Stomach (tissue), 8 donors: ENCODE measurements at regions not wholly inside any gene's neighbourhood (a gene's known extent, or its start where the extent isn't known, plus 50 kb on each side); places are given as distances from the start of the nearest gene placed in this dataset.
A peak's percentile ranks its signal among the peaks of the same experiment; 100 is the strongest.

Source experiments
- DNase-seq, 2 donors: peaks; one replicate each; pipeline versions ENCODE4 v3.0.0 to v3.0.0-alpha.2; 2013 to 2019
- H3K27ac ChIP-seq, 5 donors: fragments of 200-600 bp in 4 of 5; sonication (generic) in 4 of 5; one replicate each; pipeline ENCODE4 v1.5.1; 2013 to 2019; ENCODE audit warnings: mild to moderate bottlenecking in 1 of 5, moderate library complexity in 1 of 5
- H3K27me3 ChIP-seq, 3 donors: fragments of 200-600 bp; sonication (generic); one replicate each; pipeline ENCODE4 v1.5.1; 2017 to 2019; ENCODE audit warnings: mixed run types in 1 of 3
- H3K36me3 ChIP-seq, 4 donors: fragments of 200-600 bp; sonication (generic); 1 replicate in 3 of 4; 2 replicates in 1 of 4; pipeline ENCODE4 v1.5.1; 2016 to 2019
- H3K4me1 ChIP-seq, 4 donors: fragments of 200-600 bp; sonication (generic); one replicate each; pipeline ENCODE4 v1.5.1; 2016 to 2019
- H3K4me3 ChIP-seq, 4 donors: fragments of 200-600 bp; sonication (generic) in 3 of 4; one replicate each; pipeline ENCODE4 v1.5.1; 2016 to 2019; ENCODE audit warnings: mild to moderate bottlenecking in 1 of 4
- H3K9me3 ChIP-seq, 4 donors: fragments of 200-600 bp; sonication (generic); one replicate each; pipeline ENCODE4 v1.5.1; 2016 to 2019
- CTCF ChIP-seq, 7 experiments: fragments of 450-650 bp in 4 of 7; fragments of 200-600 bp in 3 of 7; sonication (generic) in 3 of 7; IDR thresholded peaks; one replicate each; pipeline ENCODE4 v1.5.1; 2016 to 2019; ENCODE audit warnings: antibody characterized with exemption in 7 of 7, control low read depth in 2 of 7, mild to moderate bottlenecking in 1 of 7
- EP300 ChIP-seq: sonication (generic); formaldehyde crosslinking; IDR thresholded peaks from one replicate; pipeline ENCODE4 v1.6.1; 2017; ENCODE audit warnings: antibody characterized with exemption
- POLR2A ChIP-seq, 4 donors: fragments of 450-650 bp; IDR thresholded peaks; one replicate each; pipeline ENCODE4 v1.6.1; 2016; ENCODE audit warnings: antibody characterized with exemption in 4 of 4, control low read depth in 2 of 4, mild to moderate bottlenecking in 1 of 4, moderate library complexity in 1 of 4
- POLR2AphosphoS5 ChIP-seq, 3 donors: sonication (generic); formaldehyde crosslinking; IDR thresholded peaks; one replicate each; pipeline ENCODE4 v1.6.1; 2016; ENCODE audit warnings: antibody characterized with exemption in 3 of 3
- WGBS, 5 donors: extraction: QIAGEN DNeasy Blood & Tissue Kit in 3 of 5; methylation state at CpG; one replicate each; pipeline versions ENCODE4 v1.1.5 to v1.1.7; 2013 to 2018; 5-methylcytosine and 5-hydroxymethylcytosine counted together
- intact Hi-C: fragments of 100-400 bp; cut with DNase I; formaldehyde crosslinking; loops from one replicate; pipeline ENCODE4 v1.15.1; 2023; ENCODE audit warnings: low total_unique reads
- donor health status: healthy with polysubstance abuse.
- donor health status: Bipolar disorder and iron deficiency.
- donor health status: healthy.

- H3K27ac ChIP-seq: no peak overlapping the region
- H3K27me3 ChIP-seq: peaks cover 0 to 34% (median 7%) of the 10 kb centered on the region in 3 donors
- intact Hi-C loops: no loop called here
- H3K36me3 ChIP-seq: no peaks in the 10 kb centered on the region
- peaks cover 0 to 6% (median 0%) of the 10 kb centered on the region in 4 donors for H3K4me1 ChIP-seq
- WGBS, 5 donors: 78 to 88% (median 82%) methylated on average over 8 of the region's 8 CpGs
- H3K9me3 ChIP-seq: no peaks in the 10 kb centered on the region
- no peak overlapping the region for H3K4me3 ChIP-seq
- no peak for DNase-seq
- no peak for TF ChIP-seq POLR2AphosphoS5 (IDR thresholded peaks at IDR 0.05)
- no peak for TF ChIP-seq CTCF (IDR thresholded peaks at IDR 0.05)
- TF ChIP-seq POLR2A (IDR thresholded peaks at IDR 0.05): no peak
- no peak for TF ChIP-seq EP300
These were observed 54.1 kb upstream of the CNEP1R1 start for GRCh38 chr16:49970797-49971431.

- no peak for DNase-seq
- TF ChIP-seq POLR2A (IDR thresholded peaks at IDR 0.05) (no peak), EP300 (no peak), CTCF (IDR thresholded peaks at IDR 0.05) (no peak), POLR2AphosphoS5 (IDR thresholded peaks at IDR 0.05) (no peak)
- intact Hi-C loops: no loop called here
- Histone ChIP-seq H3K9me3 (peaks cover 0 to 1% (median 0%) of the 10 kb centered on the region in 4 donors), H3K4me3 (no peak overlapping the region), H3K27ac (no peak overlapping the region), H3K27me3 (peaks cover 0 to 30% (median 7%) of the 10 kb centered on the region in 3 donors), H3K36me3 (no peaks in the 10 kb centered on the region), H3K4me1 (peaks cover 0 to 6% (median 0%) of the 10 kb centered on the region in 4 donors)
- 30 to 70% (median 56%) methylated on average over 5 of the region's 5 CpGs for WGBS, 5 donors
These were observed 52.7 kb upstream of the CNEP1R1 start for GRCh38 chr16:49972280-49972679.

GRCh38 chr16:49972961-49973360 lies 52.1 kb upstream of the CNEP1R1 start:
- Histone ChIP-seq H3K36me3 (no peaks in the 10 kb centered on the region), H3K27me3 (peaks cover 0 to 24% (median 7%) of the 10 kb centered on the region in 3 donors), H3K4me3 (no peak overlapping the region), H3K4me1 (peaks cover 0 to 6% (median 0%) of the 10 kb centered on the region in 4 donors), H3K27ac (no peak overlapping the region), H3K9me3 (peaks cover 0 to 8% (median 0%) of the 10 kb centered on the region in 4 donors)
- TF ChIP-seq CTCF (IDR thresholded peaks at IDR 0.05) (no peak), EP300 (no peak), POLR2A (IDR thresholded peaks at IDR 0.05) (no peak), POLR2AphosphoS5 (IDR thresholded peaks at IDR 0.05) (no peak)
- intact Hi-C loops: no loop called here
- whole genome bisulfite sequencing, 5 donors: 72 to 79% (median 73%) methylated on average over 9 of the region's 9 CpGs
- peak in 1 of 2 donors; percentile 37 for DNase-seq
